ENCODE measurements at regions not wholly inside any gene's neighbourhood (a gene's known extent, or its start where the extent isn't known, plus 50 kb on each side); places are given as distances from the start of the nearest gene placed in this dataset.
"Not testable (repeated sequence)": the region's sequence is repeated elsewhere in the genome, so short reads cannot be mapped to it uniquely, and the experiment has no call there.

- Histone ChIP-seq H3K9ac (ENCODE audit: low read depth, low read length) (no peak overlapping the region), H3K4me1 (ENCODE audit: control insufficient read depth, insufficient read depth, low read length) (peaks cover 13% of the 10 kb centered on the region; the same call in 1 of the 2 replicates), H3K27ac (ENCODE audit: low read depth, low read length) (no peak overlapping the region), H3K27me3 (ENCODE audit: control insufficient read depth, insufficient read depth, low read length) (no peaks in the 10 kb centered on the region), H3K4me3 (ENCODE audit: low read depth, low read length) (no peak overlapping the region), H3K9me3 (ENCODE audit: control insufficient read depth, insufficient read depth, low read length) (no peaks in the 10 kb centered on the region), H3K36me3 (ENCODE audit: control insufficient read depth, insufficient read depth, low read length) (no peaks in the 10 kb centered on the region)
Observed at GRCh38 chr5:115424446-115424845, 120.1 kb downstream of the FEM1C start.

DNA sequence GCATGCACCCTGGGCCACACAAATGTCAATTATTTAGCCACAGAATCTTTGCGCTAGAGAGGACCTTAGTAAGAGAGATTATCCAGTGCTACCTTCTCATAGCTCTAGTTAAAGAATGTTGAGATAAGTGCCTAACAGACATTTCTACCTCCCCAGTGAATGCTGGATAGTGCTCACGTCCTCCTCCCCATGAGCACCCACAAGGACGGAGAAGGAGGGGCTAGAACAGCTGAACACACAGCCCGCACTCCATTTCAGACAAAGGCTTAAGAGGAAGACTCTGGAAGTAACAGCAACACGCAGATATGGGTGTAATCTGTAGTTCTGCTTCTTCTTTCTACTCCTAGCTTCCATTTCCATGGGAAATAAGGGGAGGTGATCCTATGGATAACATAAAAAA lies 120.5 kb downstream of the FEM1C start:
- no peak overlapping the region for H3K27ac ChIP-seq (ENCODE audit: low read depth, low read length)

DNA sequence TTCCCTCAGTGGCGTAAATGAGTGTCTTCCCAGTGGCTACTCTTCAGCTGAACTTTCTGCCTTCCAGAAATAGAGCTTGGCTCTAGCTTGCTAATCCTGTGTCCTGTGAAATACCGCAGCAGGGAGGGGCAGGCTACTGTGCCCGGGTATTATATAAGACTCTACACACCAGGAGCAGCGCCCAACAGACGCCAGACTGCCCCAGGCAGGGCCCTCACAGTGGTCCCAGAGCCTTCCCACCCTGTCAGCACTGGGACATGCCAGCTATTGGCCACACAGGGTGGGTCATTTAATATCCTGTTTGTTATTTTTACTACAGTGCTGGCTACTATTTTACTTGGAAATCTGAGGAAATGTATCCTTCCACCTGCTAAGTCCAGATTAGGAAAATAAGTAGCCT lies 121.0 kb downstream of the FEM1C start:
- no peak overlapping the region for H3K9ac ChIP-seq (ENCODE audit: low read depth, low read length)
- H3K4me3 ChIP-seq (ENCODE audit: low read depth, low read length), result no peak overlapping the region
- no peaks in the 10 kb centered on the region for H3K27me3 ChIP-seq (ENCODE audit: control insufficient read depth, insufficient read depth, low read length)
- H3K36me3 ChIP-seq (ENCODE audit: control insufficient read depth, insufficient read depth, low read length), result no peaks in the 10 kb centered on the region
- H3K4me1 ChIP-seq (ENCODE audit: control insufficient read depth, insufficient read depth, low read length), result peaks cover 13% of the 10 kb centered on the region; the same call in 1 of the 2 replicates
- H3K9me3 ChIP-seq (ENCODE audit: control insufficient read depth, insufficient read depth, low read length), result no peaks in the 10 kb centered on the region
- H3K27ac ChIP-seq (ENCODE audit: low read depth, low read length), result no peak overlapping the region

More for the DNA sequence above, 120.5 kb downstream of the FEM1C start:
- peaks cover 13% of the 10 kb centered on the region; the same call in 1 of the 2 replicates for H3K4me1 ChIP-seq (ENCODE audit: control insufficient read depth, insufficient read depth, low read length)
- H3K27me3 ChIP-seq (ENCODE audit: control insufficient read depth, insufficient read depth, low read length), result no peaks in the 10 kb centered on the region
- H3K9me3 ChIP-seq (ENCODE audit: control insufficient read depth, insufficient read depth, low read length), result no peaks in the 10 kb centered on the region
- no peak overlapping the region for H3K4me3 ChIP-seq (ENCODE audit: low read depth, low read length)
- no peaks in the 10 kb centered on the region for H3K36me3 ChIP-seq (ENCODE audit: control insufficient read depth, insufficient read depth, low read length)
- no peak overlapping the region for H3K9ac ChIP-seq (ENCODE audit: low read depth, low read length)

- H3K4me1 ChIP-seq (ENCODE audit: control insufficient read depth, insufficient read depth, low read length), result peaks cover 10% of the 10 kb centered on the region; the same call in 1 of the 2 replicates
- no peak overlapping the region for H3K27ac ChIP-seq (ENCODE audit: low read depth, low read length)
- no peaks in the 10 kb centered on the region for H3K36me3 ChIP-seq (ENCODE audit: control insufficient read depth, insufficient read depth, low read length)
- no peak overlapping the region for H3K9ac ChIP-seq (ENCODE audit: low read depth, low read length)
- H3K9me3 ChIP-seq (ENCODE audit: control insufficient read depth, insufficient read depth, low read length), result no peaks in the 10 kb centered on the region
- H3K27me3 ChIP-seq (ENCODE audit: control insufficient read depth, insufficient read depth, low read length), result no peaks in the 10 kb centered on the region
- no peak overlapping the region for H3K4me3 ChIP-seq (ENCODE audit: low read depth, low read length)
Observed at GRCh38 chr5:115423051-115423450, 121.5 kb downstream of the FEM1C start.

- not testable (repeated sequence) for H3K27me3 ChIP-seq (ENCODE audit: control insufficient read depth, insufficient read depth, low read length); H3K9ac ChIP-seq (ENCODE audit: low read depth, low read length); H3K9me3 ChIP-seq (ENCODE audit: control insufficient read depth, insufficient read depth, low read length); H3K36me3 ChIP-seq (ENCODE audit: control insufficient read depth, insufficient read depth, low read length); H3K4me3 ChIP-seq (ENCODE audit: low read depth, low read length); H3K27ac ChIP-seq (ENCODE audit: low read depth, low read length); H3K4me1 ChIP-seq (ENCODE audit: control insufficient read depth, insufficient read depth, low read length)
Observed at GRCh38 chr5:115420812-115421211, 123.8 kb downstream of the FEM1C start.

DNA sequence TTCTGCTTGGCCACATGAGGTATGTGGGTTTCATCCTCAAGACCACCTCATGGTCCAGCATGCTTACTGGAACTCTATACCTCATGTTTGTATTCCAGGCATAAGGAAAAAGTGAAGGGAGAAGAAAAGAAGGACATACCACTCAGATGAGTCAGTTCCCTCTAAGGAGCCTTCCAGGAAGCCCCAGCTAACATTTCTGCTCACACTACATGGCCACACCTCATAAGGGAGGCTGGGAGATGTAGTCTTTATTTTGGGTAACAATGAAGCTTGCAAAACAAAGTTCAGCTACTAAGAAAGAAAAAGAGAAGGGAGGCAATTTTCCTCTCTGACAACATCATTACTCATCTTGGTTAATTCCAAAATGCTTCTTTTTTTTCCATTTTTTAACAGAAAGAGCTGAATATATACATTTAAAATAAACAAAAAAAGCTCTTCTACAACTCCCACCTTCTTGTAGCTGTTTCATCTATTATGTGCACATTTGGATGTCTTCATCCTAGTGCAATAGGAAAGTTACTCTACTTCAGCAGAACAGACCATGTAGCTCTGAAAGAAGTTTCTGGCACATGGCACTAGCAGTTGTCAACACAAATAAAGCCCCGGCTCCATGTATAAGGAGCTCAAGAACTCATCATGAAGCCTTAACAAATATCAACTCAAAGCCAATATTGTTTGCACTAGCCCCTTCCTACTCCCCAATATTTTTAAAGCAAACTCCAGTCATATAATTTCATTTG lies 123.6 kb upstream of the CCDC112 start:
- Histone ChIP-seq H3K4me1 (ENCODE audit: control insufficient read depth, insufficient read depth, low read length) (no peaks in the 10 kb centered on the region), H3K9me3 (ENCODE audit: control insufficient read depth, insufficient read depth, low read length) (no peaks in the 10 kb centered on the region), H3K4me3 (ENCODE audit: low read depth, low read length) (no peak overlapping the region), H3K27me3 (ENCODE audit: control insufficient read depth, insufficient read depth, low read length) (no peaks in the 10 kb centered on the region), H3K9ac (ENCODE audit: low read depth, low read length) (no peak overlapping the region), H3K36me3 (ENCODE audit: control insufficient read depth, insufficient read depth, low read length) (no peaks in the 10 kb centered on the region), H3K27ac (ENCODE audit: low read depth, low read length) (no peak overlapping the region)

DNA sequence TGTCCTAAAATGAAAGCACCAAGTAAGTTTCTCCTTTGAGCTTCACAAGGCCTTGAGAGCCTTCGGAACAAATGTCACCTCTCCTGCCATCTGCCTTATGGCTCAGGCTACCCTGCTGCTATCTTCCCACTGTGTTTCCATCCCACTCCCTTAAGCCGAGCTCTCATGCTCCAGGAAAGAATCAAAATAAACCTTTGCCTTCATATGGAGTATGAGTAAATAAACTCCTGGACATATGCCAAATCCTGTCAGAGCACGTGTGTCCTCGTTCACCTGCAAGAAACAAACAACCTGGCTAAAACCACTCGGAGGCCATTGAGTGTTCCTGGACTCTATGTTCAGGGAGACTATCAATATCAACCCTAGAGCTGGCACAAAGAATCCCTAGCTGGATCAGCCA lies 122.3 kb upstream of the CCDC112 start:
- no peak overlapping the region for H3K9ac ChIP-seq (ENCODE audit: low read depth, low read length)
- H3K27ac ChIP-seq (ENCODE audit: low read depth, low read length), result no peak overlapping the region
- no peaks in the 10 kb centered on the region for H3K9me3 ChIP-seq (ENCODE audit: control insufficient read depth, insufficient read depth, low read length)
- no peak overlapping the region for H3K4me3 ChIP-seq (ENCODE audit: low read depth, low read length)
- H3K36me3 ChIP-seq (ENCODE audit: control insufficient read depth, insufficient read depth, low read length), result no peaks in the 10 kb centered on the region
- H3K27me3 ChIP-seq (ENCODE audit: control insufficient read depth, insufficient read depth, low read length), result no peaks in the 10 kb centered on the region
- H3K4me1 ChIP-seq (ENCODE audit: control insufficient read depth, insufficient read depth, low read length), result no peaks in the 10 kb centered on the region

DNA sequence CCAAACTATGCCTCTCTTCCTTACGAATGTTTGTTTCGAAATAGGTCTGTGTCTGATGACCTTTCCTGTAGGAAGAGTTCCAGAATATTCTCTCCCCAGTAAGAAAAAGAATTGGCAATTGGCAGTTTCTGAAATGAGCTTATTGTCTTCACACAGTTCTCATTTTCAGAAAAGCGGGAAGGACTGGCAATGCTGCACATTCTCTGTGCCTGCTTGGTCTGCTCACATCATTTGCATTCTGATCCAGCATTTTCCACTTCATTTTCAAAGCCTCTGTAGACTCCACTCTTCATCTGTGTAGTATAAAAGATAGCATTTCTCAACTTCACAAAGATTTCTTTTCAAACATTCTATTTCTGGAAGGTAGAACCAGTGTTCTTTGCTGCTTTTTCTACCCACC lies 120.6 kb upstream of the CCDC112 start:
- Histone ChIP-seq H3K27ac (ENCODE audit: low read depth, low read length) (no peak overlapping the region), H3K4me3 (ENCODE audit: low read depth, low read length) (no peak overlapping the region), H3K27me3 (ENCODE audit: control insufficient read depth, insufficient read depth, low read length) (no peaks in the 10 kb centered on the region), H3K36me3 (ENCODE audit: control insufficient read depth, insufficient read depth, low read length) (no peaks in the 10 kb centered on the region), H3K4me1 (ENCODE audit: control insufficient read depth, insufficient read depth, low read length) (no peaks in the 10 kb centered on the region), H3K9me3 (ENCODE audit: control insufficient read depth, insufficient read depth, low read length) (no peaks in the 10 kb centered on the region), H3K9ac (ENCODE audit: low read depth, low read length) (no peak overlapping the region)

GRCh38 chr5:115415143-115415491 lies 118.7 kb upstream of the CCDC112 start:
- Histone ChIP-seq H3K4me3 (ENCODE audit: low read depth, low read length) (no peak overlapping the region), H3K4me1 (ENCODE audit: control insufficient read depth, insufficient read depth, low read length) (no peaks in the 10 kb centered on the region), H3K27me3 (ENCODE audit: control insufficient read depth, insufficient read depth, low read length) (no peaks in the 10 kb centered on the region), H3K36me3 (ENCODE audit: control insufficient read depth, insufficient read depth, low read length) (no peaks in the 10 kb centered on the region), H3K9ac (ENCODE audit: low read depth, low read length) (no peak overlapping the region), H3K27ac (ENCODE audit: low read depth, low read length) (no peak overlapping the region), H3K9me3 (ENCODE audit: control insufficient read depth, insufficient read depth, low read length) (no peaks in the 10 kb centered on the region)

DNA sequence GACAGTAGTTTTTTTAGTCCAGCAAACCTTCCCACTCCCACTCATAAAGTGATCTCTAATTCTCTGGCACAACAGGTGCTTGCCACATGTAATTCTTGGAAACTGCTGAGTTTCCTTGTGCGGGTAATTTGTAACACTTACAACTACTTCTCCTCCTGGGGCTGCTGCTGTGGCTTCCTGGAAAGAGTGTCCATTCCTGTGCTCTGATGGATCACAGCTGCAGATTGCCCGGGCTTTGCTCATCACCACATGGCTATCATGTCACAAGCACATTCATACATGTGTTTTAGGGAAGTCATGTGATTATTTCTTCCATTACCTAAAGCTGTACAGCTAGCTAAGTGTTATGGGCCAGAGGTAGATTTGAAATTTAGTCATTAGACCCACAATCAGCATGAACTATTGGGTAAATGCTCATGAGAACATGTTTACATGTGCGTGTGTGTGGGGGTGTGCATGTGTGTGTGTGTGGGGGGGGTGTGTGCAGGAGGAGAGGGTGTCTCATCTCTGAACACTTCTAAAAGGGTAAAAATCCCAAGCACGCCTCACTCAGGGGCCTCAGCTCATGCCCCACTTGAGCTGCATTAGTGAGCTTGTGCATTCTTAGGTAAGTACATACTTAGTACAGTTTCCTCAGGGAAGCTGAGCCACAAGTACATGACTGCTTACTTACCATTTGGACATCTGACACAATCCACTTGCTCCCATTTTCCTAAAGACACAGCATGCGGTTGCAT lies 118.1 kb upstream of the CCDC112 start:
- Histone ChIP-seq H3K27ac (ENCODE audit: low read depth, low read length) (no peak overlapping the region), H3K4me1 (ENCODE audit: control insufficient read depth, insufficient read depth, low read length) (no peaks in the 10 kb centered on the region), H3K9me3 (ENCODE audit: control insufficient read depth, insufficient read depth, low read length) (no peaks in the 10 kb centered on the region), H3K27me3 (ENCODE audit: control insufficient read depth, insufficient read depth, low read length) (no peaks in the 10 kb centered on the region), H3K4me3 (ENCODE audit: low read depth, low read length) (no peak overlapping the region), H3K9ac (ENCODE audit: low read depth, low read length) (no peak overlapping the region), H3K36me3 (ENCODE audit: control insufficient read depth, insufficient read depth, low read length) (no peaks in the 10 kb centered on the region)

DNA sequence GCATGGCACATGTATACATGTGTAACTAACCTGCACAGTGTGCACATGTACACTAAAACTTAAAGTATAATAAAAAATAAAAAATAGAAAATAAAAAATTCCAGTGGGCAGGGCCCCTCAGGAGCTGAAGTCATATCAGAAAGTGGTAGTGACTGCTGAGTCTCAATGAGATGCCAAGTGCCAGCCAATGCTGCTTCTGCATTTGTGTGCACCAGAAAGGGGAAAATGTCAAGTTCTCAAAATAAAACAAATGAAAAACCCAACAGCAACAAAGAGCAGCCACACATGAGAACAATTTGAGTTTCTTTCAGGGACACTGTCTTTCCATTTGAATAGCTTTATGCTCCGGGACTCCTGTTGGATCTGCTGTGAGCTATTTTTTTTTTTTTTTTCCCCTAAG lies 117.2 kb upstream of the CCDC112 start:
- H3K36me3 ChIP-seq (ENCODE audit: control insufficient read depth, insufficient read depth, low read length), result no peaks in the 10 kb centered on the region

More for the DNA sequence above, 117.2 kb upstream of the CCDC112 start:
- Histone ChIP-seq H3K4me1 (ENCODE audit: control insufficient read depth, insufficient read depth, low read length) (no peaks in the 10 kb centered on the region), H3K27ac (ENCODE audit: low read depth, low read length) (no peak overlapping the region), H3K27me3 (ENCODE audit: control insufficient read depth, insufficient read depth, low read length) (no peaks in the 10 kb centered on the region), H3K9me3 (ENCODE audit: control insufficient read depth, insufficient read depth, low read length) (no peaks in the 10 kb centered on the region), H3K9ac (ENCODE audit: low read depth, low read length) (no peak overlapping the region), H3K4me3 (ENCODE audit: low read depth, low read length) (no peak overlapping the region)

Data from HUES48 (cell line).